ENCODE measurements at regions not wholly inside any gene's neighbourhood (a gene's known extent, or its start where the extent isn't known, plus 50 kb on each side); places are given as distances from the start of the nearest gene placed in this dataset.
A peak's percentile ranks its signal among the peaks of the same experiment; 100 is the strongest.

- DNase-seq, result no peak
Observed at GRCh38 chr5:147037515-147038205, 159.1 kb upstream of the PPP2R2B start.

GRCh38 chr5:147040856-147041255 lies 162.3 kb upstream of the PPP2R2B start:
- DNase-seq, result no peak

- DNase-seq, result no peak
Observed at GRCh38 chr5:147044572-147045273, 166.2 kb upstream of the PPP2R2B start.

DNA sequence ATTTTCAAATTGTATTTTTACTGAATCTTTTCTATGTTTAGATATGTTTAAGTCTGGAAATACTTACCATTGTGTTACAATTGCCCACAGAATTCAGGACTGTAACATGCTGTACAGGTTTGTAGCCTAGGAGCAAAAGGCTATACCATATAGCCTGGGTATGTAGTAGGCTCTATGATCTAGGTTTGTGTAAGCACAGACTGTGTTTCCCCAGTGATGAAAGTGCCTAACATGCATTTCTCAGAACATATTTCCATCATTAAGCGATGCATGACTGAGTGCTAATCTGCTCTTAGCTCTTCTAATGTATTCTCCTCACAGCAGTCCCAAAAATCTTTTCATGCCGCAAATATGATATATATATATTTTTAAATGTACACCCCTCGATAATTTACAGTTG lies 166.7 kb upstream of the PPP2R2B start:
- DNase-seq, result no peak

GRCh38 chr5:147046281-147046680 lies 167.7 kb upstream of the PPP2R2B start:
- DNase-seq, result no peak

GRCh38 chr5:147046894-147047293 lies 168.3 kb upstream of the PPP2R2B start:
- no peak for DNase-seq

- DNase-seq, result no peak
Observed at GRCh38 chr5:147049764-147050163, 171.2 kb upstream of the PPP2R2B start.

DNA sequence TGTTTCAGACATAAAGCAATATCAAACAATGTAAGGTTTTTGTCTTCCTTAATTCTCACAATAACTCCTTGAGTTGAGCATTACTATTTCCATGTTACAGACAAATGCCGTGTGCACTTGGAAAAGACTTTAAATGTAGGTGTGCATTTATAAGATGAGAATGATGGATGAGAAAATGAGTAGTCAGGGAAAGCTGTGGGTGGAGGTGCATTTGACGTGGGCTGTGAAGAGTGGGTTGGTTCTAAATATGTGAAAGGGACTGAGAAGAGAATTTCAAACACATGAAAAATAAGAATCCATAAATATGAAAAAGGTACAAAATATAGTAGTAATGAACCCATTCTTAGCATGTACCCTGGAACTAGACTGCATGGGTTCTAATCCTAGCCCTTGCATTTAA lies 171.6 kb upstream of the PPP2R2B start:
- no peak for DNase-seq

GRCh38 chr5:147051193-147051592 lies 172.6 kb upstream of the PPP2R2B start:
- no peak for DNase-seq

DNA sequence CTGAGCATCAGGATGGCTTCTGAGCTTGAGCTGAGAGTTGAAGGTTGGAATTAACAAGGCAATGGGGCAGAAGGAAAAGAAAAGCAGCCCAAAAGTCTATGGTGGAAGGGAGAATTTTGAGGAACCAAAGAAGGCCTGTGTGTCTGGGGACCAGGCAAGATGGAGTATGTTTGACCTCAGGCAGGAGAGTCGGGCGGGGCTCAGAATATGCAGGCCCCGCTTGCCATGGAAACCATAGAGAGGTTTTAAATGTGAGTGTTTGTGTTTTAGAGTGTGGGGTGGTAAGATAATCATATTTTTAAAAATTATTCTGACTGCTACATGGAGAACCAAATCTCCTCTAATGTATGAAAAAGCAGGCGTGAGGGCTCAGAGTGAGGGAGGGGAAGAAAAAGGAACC lies 174.0 kb upstream of the PPP2R2B start:
- DNase-seq, result no peak

GRCh38 chr5:147055089-147055826 lies 176.7 kb upstream of the PPP2R2B start:
- no peak for DNase-seq

- no peak for DNase-seq
Observed at GRCh38 chr5:147055850-147056566, 177.5 kb upstream of the PPP2R2B start.

DNA sequence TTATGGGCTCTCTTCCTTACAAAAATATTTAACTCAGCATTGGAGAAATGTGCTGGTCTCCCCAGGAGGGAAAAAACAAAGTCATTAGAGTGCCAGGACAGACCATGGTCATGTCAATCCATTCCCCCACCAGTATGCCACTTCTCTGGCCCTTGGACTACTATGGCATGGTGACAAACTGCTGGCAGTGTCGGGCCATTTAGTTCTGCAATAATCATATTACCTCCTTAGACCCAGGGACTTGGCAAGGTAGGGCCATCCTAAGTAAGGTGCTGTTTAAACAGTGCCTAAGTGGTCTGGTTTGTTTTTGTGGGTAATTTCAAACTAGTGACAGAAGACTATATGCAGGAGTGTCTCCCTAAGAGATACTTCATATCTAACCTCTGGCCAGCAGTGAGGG lies 177.8 kb upstream of the STK32A start:
- DNase-seq, result no peak

DNA sequence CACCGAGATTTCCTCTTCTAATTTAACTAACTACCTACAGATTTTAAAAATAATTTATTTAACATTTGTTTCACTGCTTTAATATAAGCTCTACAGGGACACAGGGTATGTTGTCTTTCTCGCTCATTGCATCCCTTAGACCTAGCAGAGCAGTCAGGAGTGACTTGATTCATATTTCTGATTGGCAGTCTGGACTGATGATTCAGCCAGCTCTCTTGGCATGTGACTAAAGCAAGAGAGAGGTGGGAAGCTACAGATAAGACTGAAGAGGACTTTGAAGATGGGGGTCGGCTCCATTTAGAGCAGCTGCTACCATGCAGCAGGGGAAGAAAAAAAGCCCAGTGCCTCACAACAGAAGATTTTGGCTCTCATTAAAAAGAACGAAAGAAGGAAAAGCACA lies 173.4 kb upstream of the STK32A start:
- no peak for DNase-seq

GRCh38 chr5:147062427-147062826 lies 172.4 kb upstream of the STK32A start:
- DNase-seq, result no peak

DNA sequence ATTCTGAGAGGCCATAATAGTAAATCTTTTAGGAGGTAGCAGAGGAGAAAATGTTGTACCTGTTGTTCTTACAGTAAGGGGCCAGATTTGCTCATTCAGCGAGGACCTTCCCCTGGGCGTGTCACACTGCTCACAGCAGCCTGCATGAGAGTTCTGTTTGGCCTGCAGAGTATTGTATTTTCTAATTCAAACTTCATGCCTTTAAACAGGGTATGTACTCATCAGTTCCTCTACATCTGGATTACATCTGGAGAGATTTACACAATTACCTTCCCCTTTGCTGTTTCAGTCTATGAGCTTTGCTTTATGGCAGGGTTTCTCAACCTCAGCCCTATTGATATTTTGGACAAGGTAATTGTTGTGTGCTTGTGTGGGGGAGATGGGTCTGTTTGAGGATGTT lies 170.9 kb upstream of the STK32A start:
- DNase-seq, result no peak

- no peak for DNase-seq
Observed at GRCh38 chr5:147065071-147065470, 169.8 kb upstream of the STK32A start.

- no peak for DNase-seq
Observed at GRCh38 chr5:147068998-147069397, 165.8 kb upstream of the STK32A start.

GRCh38 chr5:147072622-147073021 lies 162.2 kb upstream of the STK32A start:
- DNase-seq, result peak; percentile 75

DNA sequence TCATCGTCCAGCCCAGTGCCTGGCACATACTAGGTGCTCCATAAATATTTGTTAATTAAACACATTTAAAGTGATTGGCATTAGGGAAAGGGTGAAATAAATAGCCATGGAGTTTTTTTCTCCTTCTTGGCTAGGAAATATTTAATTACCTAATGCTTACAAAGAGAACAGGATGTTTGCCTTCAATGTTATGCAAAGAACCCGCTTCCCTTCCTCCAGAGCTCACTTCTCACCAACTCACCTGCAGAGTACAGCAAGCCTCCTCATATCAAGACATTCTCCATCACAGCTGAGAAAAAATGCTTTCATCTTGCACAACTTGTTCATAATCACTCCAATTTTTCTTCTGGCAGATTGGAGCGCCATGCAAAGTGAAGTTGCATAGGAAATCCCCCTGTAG lies 161.7 kb upstream of the STK32A start:
- DNase-seq, result peak; percentile 45

DNA sequence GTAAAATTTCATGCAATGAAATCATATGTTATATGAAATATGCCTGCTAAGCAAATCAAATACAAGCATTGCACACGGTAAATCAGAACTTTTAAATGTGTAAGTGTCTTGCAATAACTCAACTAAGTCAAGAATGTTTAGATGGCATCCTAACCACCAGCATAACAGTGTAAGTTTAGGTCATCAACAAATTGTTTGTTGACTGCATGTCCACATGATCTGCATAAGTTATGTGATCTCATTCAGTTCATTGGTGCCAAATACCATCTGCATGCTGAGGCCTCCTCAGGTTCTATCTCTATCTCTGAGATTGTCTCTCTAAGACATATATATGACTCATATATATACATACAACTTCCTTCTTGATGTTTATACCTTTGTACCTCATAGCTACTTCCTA lies 159.6 kb upstream of the STK32A start:
- no peak for DNase-seq

DNA sequence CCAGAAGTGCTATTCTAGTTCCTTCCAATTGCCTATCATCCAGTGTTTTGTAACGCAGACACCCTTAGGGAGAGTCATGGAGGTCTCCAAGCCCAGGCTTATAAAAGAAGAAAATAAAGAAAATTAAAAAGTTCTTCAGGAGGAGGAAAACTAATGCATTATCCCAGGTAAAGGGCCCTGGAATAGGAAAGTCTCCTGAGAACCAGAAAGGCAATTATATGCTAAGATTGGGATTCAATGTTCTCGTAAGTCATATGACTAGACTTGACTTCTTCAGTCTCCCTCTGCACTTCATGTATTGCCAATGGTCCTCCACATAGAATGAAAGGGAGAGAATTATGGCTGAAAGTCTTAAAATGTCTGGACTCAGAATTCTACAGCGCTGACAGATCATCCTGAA lies 154.4 kb upstream of the STK32A start:
- DNase-seq, result no peak

DNA sequence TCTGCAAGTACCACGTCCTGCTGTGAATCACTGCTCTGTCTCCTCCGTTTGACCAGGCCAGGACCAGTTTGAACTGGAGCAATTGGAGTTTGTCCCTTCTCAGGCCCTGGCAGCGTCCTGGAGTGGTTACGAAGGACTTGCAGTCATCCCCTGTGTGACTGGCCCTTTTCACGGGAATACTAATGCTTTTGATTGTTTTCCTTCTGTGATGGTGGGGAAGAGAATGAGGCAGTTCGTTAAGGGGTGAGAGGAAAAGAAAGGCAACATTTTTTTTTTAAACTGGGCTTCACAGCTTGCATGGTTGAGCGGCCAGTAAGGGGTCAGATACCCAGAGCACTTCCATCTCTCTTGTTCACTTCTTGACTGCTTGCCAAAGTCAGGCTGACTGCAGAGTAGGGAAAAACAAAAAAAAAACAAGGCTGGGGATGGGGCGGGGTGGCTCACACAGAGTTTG lies 153.5 kb upstream of the STK32A start:
- no peak for DNase-seq
